H9 (cell line): ENCODE measurements at regions not wholly inside any gene's neighbourhood (a gene's known extent, or its start where the extent isn't known, plus 50 kb on each side); places are given as distances from the start of the nearest gene placed in this dataset.

ENCODE experiments used
- DNase-seq: peaks from one replicate; pipeline ENCODE4 v3.0.0-alpha.2; 2017
- H2AFZ ChIP-seq: one replicate; pipeline ENCODE4 v1.6.1; 2013; ENCODE audit warnings: mild to moderate bottlenecking, low read length, control low read depth, moderate library complexity
- H2AK5ac ChIP-seq: 2 replicates; pipeline ENCODE4 v1.6.1; 2013; ENCODE audit warnings: low read length, control low read depth, mixed read lengths; ENCODE audit not compliant: insufficient read length
- H2BK120ac ChIP-seq: one replicate; pipeline ENCODE4 v1.6.1; 2013; ENCODE audit warnings: low read depth, mild to moderate bottlenecking, low read length, control low read depth, inconsistent platforms; ENCODE audit not compliant: poor library complexity, severe bottlenecking
- H2BK12ac ChIP-seq: 2 replicates; pipeline ENCODE4 v1.6.1; 2013; ENCODE audit warnings: low read length, control low read depth, mixed read lengths, low read depth; ENCODE audit not compliant: insufficient read length
- H2BK15ac ChIP-seq: 2 replicates; pipeline ENCODE4 v1.6.1; 2013; ENCODE audit warnings: low read depth, low read length, control low read depth
- H2BK20ac ChIP-seq: one replicate; pipeline ENCODE4 v1.6.1; 2013; ENCODE audit warnings: low read depth, mild to moderate bottlenecking, low read length, control low read depth, inconsistent platforms; ENCODE audit not compliant: poor library complexity, severe bottlenecking
- H2BK5ac ChIP-seq: 2 replicates; pipeline ENCODE4 v1.6.1; 2013; ENCODE audit warnings: low read length, control low read depth, mixed read lengths; ENCODE audit not compliant: insufficient read length
- H3K14ac ChIP-seq: 2 replicates; pipeline ENCODE4 v1.6.1; 2013; ENCODE audit warnings: low read length, control low read depth; ENCODE audit not compliant: insufficient read depth
- H3K18ac ChIP-seq: 2 replicates; pipeline ENCODE4 v1.6.1; 2013; ENCODE audit warnings: low read depth, mild to moderate bottlenecking, mixed read lengths, low read length, control low read depth; ENCODE audit not compliant: insufficient read length
- H3K23ac ChIP-seq: 2 replicates; pipeline ENCODE4 v1.6.1; 2013; ENCODE audit warnings: low read length, control low read depth, mixed read lengths, low read depth; ENCODE audit not compliant: insufficient read length
- H3K23me2 ChIP-seq: 2 replicates; pipeline ENCODE4 v1.6.1; 2013; ENCODE audit warnings: low read depth, mild to moderate bottlenecking, mixed read lengths, low read length, control low read depth; ENCODE audit not compliant: insufficient read length, poor library complexity, severe bottlenecking
- H3K27ac ChIP-seq: 2 replicates; pipeline ENCODE4 v1.5.1; 2013; ENCODE audit warnings: low read length, control low read depth, mixed read lengths, low read depth; ENCODE audit not compliant: insufficient read length
- H3K27me3 ChIP-seq: 2 replicates; pipeline ENCODE4 v1.6.1; 2013; ENCODE audit warnings: low read length, control low read depth, inconsistent platforms; ENCODE audit not compliant: insufficient read depth
- H3K4ac ChIP-seq: 2 replicates; pipeline ENCODE4 v1.6.1; 2013; ENCODE audit warnings: low read depth, mild to moderate bottlenecking, control low read depth, inconsistent platforms, low read length, moderate library complexity
- H3K4me1 ChIP-seq: 2 replicates; pipeline ENCODE4 v1.6.1; 2013; ENCODE audit warnings: low read length, control low read depth, inconsistent platforms; ENCODE audit not compliant: insufficient read depth
- H3K4me2 ChIP-seq: 2 replicates; pipeline ENCODE4 v1.6.1; 2013; ENCODE audit warnings: low read length, control low read depth, mixed read lengths; ENCODE audit not compliant: insufficient read length, insufficient read depth
- H3K56ac ChIP-seq: 2 replicates; pipeline ENCODE4 v1.6.1; 2013; ENCODE audit warnings: low read depth, mild to moderate bottlenecking, mixed read lengths, low read length, control low read depth; ENCODE audit not compliant: insufficient read length
- H3K79me1 ChIP-seq: 2 replicates; pipeline ENCODE4 v1.6.1; 2013; ENCODE audit warnings: low read depth, mild to moderate bottlenecking, moderate library complexity, low read length, control low read depth, inconsistent platforms; ENCODE audit not compliant: insufficient read depth, poor library complexity, severe bottlenecking
- H3K79me2 ChIP-seq: 2 replicates; pipeline ENCODE4 v1.6.1; 2013; ENCODE audit warnings: low read length, control low read depth, inconsistent platforms; ENCODE audit not compliant: insufficient read depth
- H3K9ac ChIP-seq: 2 replicates; pipeline ENCODE4 v1.6.1; 2013; ENCODE audit warnings: low read length, control low read depth, mixed read lengths; ENCODE audit not compliant: insufficient read length; ENCODE audit errors: extremely low read depth
- H3K9me3 ChIP-seq: one replicate; pipeline ENCODE4 v1.6.1; 2013; ENCODE audit warnings: low read depth, low read length, inconsistent platforms; ENCODE audit not compliant: control insufficient read depth
- H3T11ph ChIP-seq: one replicate; pipeline ENCODE4 v1.6.1; 2013; ENCODE audit warnings: mild to moderate bottlenecking, low read length, control low read depth, inconsistent platforms
- H4K20me1 ChIP-seq: one replicate; pipeline ENCODE4 v1.6.1; 2013; ENCODE audit not compliant: control insufficient read depth, insufficient read length, insufficient read depth
- H4K5ac ChIP-seq: 2 replicates; pipeline ENCODE4 v1.6.1; 2013; ENCODE audit warnings: low read depth, mild to moderate bottlenecking, mixed read lengths, low read length, control low read depth; ENCODE audit not compliant: insufficient read length
- H4K8ac ChIP-seq: replicated peaks from 2 replicates; pipeline ENCODE4 v1.6.1; 2013; ENCODE audit warnings: low read length, control low read depth, mixed read lengths, low read depth; ENCODE audit not compliant: insufficient read length
- H4K91ac ChIP-seq: 2 replicates; pipeline ENCODE4 v1.6.1; 2013; ENCODE audit warnings: low read depth, mild to moderate bottlenecking, moderate library complexity, mixed read lengths, low read length, control low read depth; ENCODE audit not compliant: insufficient read length
- H3K27ac Mint-ChIP-seq, 3 experiments: 2 replicates in 2 of 3; 3 replicates in 1 of 3; pipeline ENCODE4 v1.8.0; 2020 to 2021; ENCODE audit warnings: mixed read lengths in 3 of 3, mild to moderate bottlenecking in 1 of 3, moderate library complexity in 1 of 3
- H3K27me3 Mint-ChIP-seq: 2 replicates; pipeline ENCODE4 v1.8.0; 2021; ENCODE audit warnings: low read depth, mild to moderate bottlenecking, moderate library complexity, mixed read lengths
- H3K36me3 Mint-ChIP-seq, 3 experiments: 2 replicates in 2 of 3; 3 replicates in 1 of 3; pipeline ENCODE4 v1.8.0; 2020 to 2021; ENCODE audit warnings: low read depth in 3 of 3, mixed read lengths in 3 of 3; ENCODE audit not compliant: insufficient read depth in 1 of 3
- H3K4me1 Mint-ChIP-seq, 2 experiments: 2 replicates each; pipeline ENCODE4 v1.8.0; 2020; ENCODE audit warnings: mixed read lengths in 2 of 2
- H3K4me3 Mint-ChIP-seq, 2 experiments: 2 replicates in 1 of 2; 3 replicates in 1 of 2; pipeline ENCODE4 v1.8.0; 2020 to 2021; ENCODE audit warnings: mild to moderate bottlenecking in 2 of 2, mixed read lengths in 2 of 2, moderate library complexity in 1 of 2
- H3K9me3 Mint-ChIP-seq, 2 experiments: 2 replicates in 1 of 2; 3 replicates in 1 of 2; pipeline ENCODE4 v1.8.0; 2020; ENCODE audit warnings: mild to moderate bottlenecking in 2 of 2, mixed read lengths in 2 of 2, moderate library complexity in 1 of 2
- WGBS: extraction: QIAGEN DNeasy Blood & Tissue Kit; methylation state at CpG from one replicate; pipeline ENCODE4 v1.1.7; 2013; ENCODE audit warnings: missing lambda C conversion rate, low lambda C conversion rate, mixed read lengths; ENCODE audit not compliant: insufficient read length; ENCODE audit errors: extremely low coverage; 5-methylcytosine and 5-hydroxymethylcytosine counted together
- TF ChIP-seq, protein P1 (sequence below): fragments of 200-600 bp; sonication (generic); conservative IDR thresholded peaks from 3 replicates; pipeline ENCODE4 v1.8.0; 2021; ENCODE audit warnings: antibody characterized with exemption, mild to moderate bottlenecking

DNA sequence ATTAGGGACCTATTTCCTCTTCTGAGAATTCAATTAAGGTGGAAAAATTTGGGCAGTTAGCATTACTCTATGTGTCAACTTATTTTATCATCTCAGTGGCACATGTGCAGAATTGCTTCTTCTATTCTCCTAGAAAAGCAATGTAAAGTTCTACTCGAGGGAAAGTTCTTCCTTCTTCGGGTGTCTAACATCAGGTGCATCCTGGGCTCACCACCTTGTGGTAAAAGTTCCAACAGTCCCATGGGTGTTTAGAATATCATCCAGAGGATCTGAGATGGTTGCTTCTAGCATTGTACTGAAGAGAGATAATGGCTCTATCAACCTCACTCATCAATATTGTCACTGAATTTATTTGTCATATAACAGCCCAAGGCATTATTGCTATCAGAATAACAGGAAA lies 969.7 kb downstream of the PDHA2 start:
- H3K18ac ChIP-seq, result no peak overlapping the region
- H3T11ph ChIP-seq, result no peak overlapping the region
- no peak overlapping the region for H2AFZ ChIP-seq
- H3K23ac ChIP-seq, result no peak overlapping the region
- no peak overlapping the region for H2BK5ac ChIP-seq
- no peak overlapping the region for H2BK20ac ChIP-seq
- no peak overlapping the region for H4K91ac ChIP-seq
- H3K27ac ChIP-seq, result no peak overlapping the region
- H2AK5ac ChIP-seq, result no peak overlapping the region
- WGBS, result no CpG with 5 or more reads among the region's 2 CpGs
- H4K5ac ChIP-seq, result no peak overlapping the region
- H3K23me2 ChIP-seq, result no peaks in the 10 kb centered on the region
- H3K27me3 ChIP-seq, result no peaks in the 10 kb centered on the region
- H2BK12ac ChIP-seq, result no peak overlapping the region
- H3K4me1 Mint-ChIP-seq, result no peaks in the 10 kb centered on the region
- no peak overlapping the region for H3K14ac ChIP-seq
- no peak overlapping the region for H3K56ac ChIP-seq
- no peak overlapping the region for H3K4ac ChIP-seq
- no peak overlapping the region for H3K27ac Mint-ChIP-seq
- H3K79me2 ChIP-seq, result no peaks in the 10 kb centered on the region
- H2BK120ac ChIP-seq, result no peak overlapping the region
- no peak overlapping the region for H4K8ac ChIP-seq
- H2BK15ac ChIP-seq, result no peak overlapping the region
- H3K27me3 Mint-ChIP-seq, result no peaks in the 10 kb centered on the region
- H3K9me3 ChIP-seq, result no peaks in the 10 kb centered on the region
- H3K36me3 Mint-ChIP-seq, result no peaks in the 10 kb centered on the region
- peaks cover 2% of the 10 kb centered on the region in 2 experiments; a peak in 2 of 5 replicates for H3K9me3 Mint-ChIP-seq
- H4K20me1 ChIP-seq, result no peaks in the 10 kb centered on the region
- DNase-seq, result no peak
- TF ChIP-seq, protein P1, sequence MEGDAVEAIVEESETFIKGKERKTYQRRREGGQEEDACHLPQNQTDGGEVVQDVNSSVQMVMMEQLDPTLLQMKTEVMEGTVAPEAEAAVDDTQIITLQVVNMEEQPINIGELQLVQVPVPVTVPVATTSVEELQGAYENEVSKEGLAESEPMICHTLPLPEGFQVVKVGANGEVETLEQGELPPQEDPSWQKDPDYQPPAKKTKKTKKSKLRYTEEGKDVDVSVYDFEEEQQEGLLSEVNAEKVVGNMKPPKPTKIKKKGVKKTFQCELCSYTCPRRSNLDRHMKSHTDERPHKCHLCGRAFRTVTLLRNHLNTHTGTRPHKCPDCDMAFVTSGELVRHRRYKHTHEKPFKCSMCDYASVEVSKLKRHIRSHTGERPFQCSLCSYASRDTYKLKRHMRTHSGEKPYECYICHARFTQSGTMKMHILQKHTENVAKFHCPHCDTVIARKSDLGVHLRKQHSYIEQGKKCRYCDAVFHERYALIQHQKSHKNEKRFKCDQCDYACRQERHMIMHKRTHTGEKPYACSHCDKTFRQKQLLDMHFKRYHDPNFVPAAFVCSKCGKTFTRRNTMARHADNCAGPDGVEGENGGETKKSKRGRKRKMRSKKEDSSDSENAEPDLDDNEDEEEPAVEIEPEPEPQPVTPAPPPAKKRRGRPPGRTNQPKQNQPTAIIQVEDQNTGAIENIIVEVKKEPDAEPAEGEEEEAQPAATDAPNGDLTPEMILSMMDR, result no peak
- H3K79me1 ChIP-seq, result no peaks in the 10 kb centered on the region
- no peak overlapping the region for H3K9ac ChIP-seq
- no peaks in the 10 kb centered on the region for H3K4me1 ChIP-seq
- H3K4me2 ChIP-seq, result no peak overlapping the region
- no peak overlapping the region for H3K4me3 Mint-ChIP-seq
